Naive B cell (primary cell): ENCODE measurements at regions not wholly inside any gene's neighbourhood (a gene's known extent, or its start where the extent isn't known, plus 50 kb on each side); places are given as distances from the start of the nearest gene placed in this dataset.

Source experiments
- ATAC-seq, 2 donors: fragments of 150-1000 bp; cut with Tn5 transposase; 2 replicates each; pipeline ENCODE4 v1.10.0; 2021; ENCODE audit warnings: low read depth in 2 of 2, mild to moderate bottlenecking in 2 of 2, moderate library complexity in 2 of 2
- DNase-seq: peaks from one replicate; pipeline ENCODE4 v3.0.0; 2022
- H3K27ac Mint-ChIP-seq, 6 donors: one replicate each; pipeline ENCODE4 v1.8.0; 2020 to 2022; ENCODE audit warnings: mild to moderate bottlenecking in 6 of 6, mixed read lengths in 6 of 6, moderate library complexity in 5 of 6, inconsistent platforms in 2 of 6
- H3K27me3 Mint-ChIP-seq, 3 donors: one replicate each; pipeline ENCODE4 v1.8.0; 2021 to 2022; ENCODE audit warnings: mixed read lengths in 3 of 3, mild to moderate bottlenecking in 1 of 3
- H3K36me3 Mint-ChIP-seq, 2 donors: one replicate each; pipeline ENCODE4 v1.8.0; 2020 to 2022; ENCODE audit warnings: mixed read lengths in 2 of 2, inconsistent platforms in 1 of 2, mild to moderate bottlenecking in 1 of 2
- H3K4me1 Mint-ChIP-seq, 3 donors: one replicate each; pipeline ENCODE4 v1.8.0; 2020 to 2022; ENCODE audit warnings: mixed read lengths in 3 of 3, inconsistent platforms in 1 of 3, mild to moderate bottlenecking in 1 of 3, moderate library complexity in 1 of 3
- H3K4me3 Mint-ChIP-seq, 8 donors: one replicate each; pipeline ENCODE4 v1.8.0; 2020 to 2022; ENCODE audit warnings: mild to moderate bottlenecking in 8 of 8, mixed read lengths in 8 of 8, moderate library complexity in 8 of 8, inconsistent platforms in 2 of 8
- H3K9me3 Mint-ChIP-seq, 7 donors: one replicate each; pipeline ENCODE4 v1.8.0; 2020 to 2022; ENCODE audit warnings: mixed read lengths in 7 of 7, mild to moderate bottlenecking in 5 of 7, inconsistent platforms in 2 of 7, moderate library complexity in 1 of 7

DNA sequence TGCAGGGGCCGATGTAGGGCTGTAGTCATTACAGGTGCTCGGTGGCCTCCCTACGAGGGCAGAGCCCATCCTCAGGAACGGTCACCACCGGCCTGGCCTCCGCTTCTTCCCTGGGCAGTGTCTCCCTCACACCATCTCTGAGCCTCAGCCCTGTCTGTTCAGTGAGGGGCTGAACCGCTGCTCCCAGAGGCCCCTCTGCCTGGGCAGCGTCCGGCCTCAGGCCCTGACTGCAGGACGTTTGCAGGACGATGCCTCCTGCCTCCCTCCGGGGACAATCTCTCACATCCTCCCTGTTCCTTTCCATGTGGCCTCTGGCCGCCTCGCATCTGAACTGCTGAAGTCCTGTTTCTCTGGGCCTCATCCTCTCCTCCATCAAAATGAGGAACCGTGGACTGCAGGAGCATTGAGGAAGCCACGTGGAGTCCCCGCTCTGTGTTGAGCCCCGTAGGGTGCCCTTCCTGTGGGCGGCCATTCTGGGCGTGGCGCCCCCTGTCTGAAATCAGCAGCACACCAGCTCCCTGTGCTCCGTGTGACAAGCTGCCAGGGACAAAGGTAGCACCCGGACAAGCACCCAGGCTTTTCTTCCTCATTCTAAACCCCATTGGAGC is 933.5 kb downstream of the BRD1 start:
- Mint-ChIP-seq H3K27me3 (peaks cover 0 to 7% (median 0%) of the 10 kb centered on the region in 3 donors), H3K9me3 (peaks cover 0 to 7% (median 0%) of the 10 kb centered on the region in 7 donors), H3K4me1 (no peaks in the 10 kb centered on the region), H3K4me3 (no peak overlapping the region), H3K27ac (no peak overlapping the region), H3K36me3 (no peaks in the 10 kb centered on the region)
- ATAC-seq, result no peak
- DNase-seq, result no peak

- DNase-seq, result no peak
Observed at GRCh38 chr22:48893288-48894063, 934.2 kb downstream of the BRD1 start.

DNA sequence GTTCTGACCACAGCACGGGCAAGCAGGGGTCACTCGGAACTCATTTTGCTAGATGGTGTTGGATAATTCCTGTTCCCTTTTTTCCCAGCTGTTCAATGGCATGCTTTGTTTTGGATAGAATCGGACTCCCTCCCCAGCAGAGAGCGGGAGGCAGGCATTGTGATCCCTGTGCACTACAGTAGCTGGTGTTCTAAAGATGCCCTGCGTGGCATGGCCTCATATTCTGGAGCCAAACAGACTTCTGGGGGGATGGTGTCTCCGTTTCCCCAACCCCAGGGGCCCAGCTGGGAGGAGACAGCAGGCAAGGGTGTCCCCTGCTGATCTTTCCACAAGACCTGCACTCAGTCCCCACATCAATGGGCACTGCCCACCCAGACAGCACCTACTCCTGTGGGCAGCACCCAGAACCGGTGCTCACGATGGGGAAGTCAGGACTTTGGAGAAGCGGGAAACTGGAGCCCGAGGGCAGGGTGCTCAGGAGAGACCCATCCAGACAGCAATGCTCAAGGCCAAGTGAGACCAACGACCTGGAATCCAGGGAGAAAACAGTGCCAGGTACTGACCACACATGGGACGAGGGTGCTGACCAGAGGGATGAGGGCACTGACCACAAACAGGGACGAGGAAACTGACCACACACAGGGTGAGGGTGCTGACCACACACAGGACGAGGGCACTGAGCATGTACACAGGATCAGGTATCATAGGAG is 934.9 kb downstream of the BRD1 start:
- Mint-ChIP-seq H3K4me1 (no peaks in the 10 kb centered on the region), H3K36me3 (no peaks in the 10 kb centered on the region), H3K9me3 (peaks cover 0 to 7% (median 0%) of the 10 kb centered on the region in 7 donors), H3K27me3 (peaks cover 0 to 7% (median 0%) of the 10 kb centered on the region in 3 donors), H3K4me3 (no peak overlapping the region), H3K27ac (peak overlapping the region in 1 of 6 donors; percentile 47)
- ATAC-seq (no peak), DNase-seq (no peak)

More at GRCh38 chr22:48893288-48894063, 934.2 kb downstream of the BRD1 start:
- Mint-ChIP-seq H3K4me3 (no peak overlapping the region), H3K4me1 (no peaks in the 10 kb centered on the region), H3K36me3 (no peaks in the 10 kb centered on the region), H3K27me3 (peaks cover 0 to 7% (median 0%) of the 10 kb centered on the region in 3 donors), H3K9me3 (peaks cover 0 to 7% (median 0%) of the 10 kb centered on the region in 7 donors), H3K27ac (no peak overlapping the region)
- no peak for ATAC-seq

- Mint-ChIP-seq H3K36me3 (no peaks in the 10 kb centered on the region), H3K4me1 (no peaks in the 10 kb centered on the region), H3K27me3 (peaks cover 0 to 7% (median 0%) of the 10 kb centered on the region in 3 donors), H3K4me3 (no peak overlapping the region), H3K27ac (peak overlapping the region in 1 of 6 donors; percentile 47), H3K9me3 (peaks cover 0 to 7% (median 0%) of the 10 kb centered on the region in 7 donors)
- ATAC-seq (no peak), DNase-seq (no peak)
Observed at GRCh38 chr22:48891688-48892577, 935.7 kb downstream of the BRD1 start.

DNA sequence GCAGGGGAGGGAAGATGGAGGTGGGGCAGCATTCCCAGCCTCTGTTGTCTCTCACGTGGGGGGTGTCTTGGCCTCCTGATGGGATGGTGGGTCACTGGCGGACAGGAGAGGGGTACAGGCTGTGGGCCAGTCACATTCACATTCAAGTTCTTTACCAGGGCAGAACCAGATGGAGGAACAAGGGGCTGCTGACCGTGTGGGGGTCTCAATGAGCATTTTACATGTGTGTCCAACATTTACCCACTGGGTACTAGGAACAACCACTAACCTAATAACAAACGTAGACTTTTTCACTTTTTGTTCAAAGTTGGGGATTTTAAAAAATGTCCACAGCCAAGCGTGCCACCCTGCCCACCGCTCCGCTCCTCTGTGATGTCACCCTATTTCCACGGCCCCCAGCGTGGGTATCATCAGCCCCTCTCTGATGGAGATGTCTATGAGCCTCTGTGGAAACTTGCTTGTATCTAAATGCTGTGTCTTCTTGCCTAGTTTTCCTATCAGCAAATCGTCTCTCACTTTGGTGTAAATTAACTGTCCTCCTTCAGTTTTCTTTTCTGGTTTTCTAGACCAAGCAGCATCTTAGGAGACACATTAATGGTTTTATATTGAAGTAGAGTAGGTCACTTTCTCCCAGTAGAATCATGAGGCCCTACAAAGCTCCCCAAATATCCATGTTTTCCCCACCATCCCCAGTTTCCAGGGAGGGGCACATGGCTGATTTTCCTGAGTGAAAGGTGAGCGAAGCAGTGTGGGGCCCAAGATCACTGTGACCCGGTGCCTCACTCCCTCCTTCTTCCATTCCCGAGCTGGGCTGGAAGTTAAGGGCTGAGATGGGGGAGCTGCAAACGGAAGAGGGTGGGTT is 936.7 kb downstream of the BRD1 start:
- no peaks in the 10 kb centered on the region for H3K36me3 Mint-ChIP-seq
- no peak overlapping the region for H3K27ac Mint-ChIP-seq
- no peak overlapping the region for H3K4me3 Mint-ChIP-seq
- no peaks in the 10 kb centered on the region for H3K4me1 Mint-ChIP-seq
- no peak for DNase-seq
- H3K9me3 Mint-ChIP-seq, result peaks cover 0 to 7% (median 0%) of the 10 kb centered on the region in 7 donors
- peaks cover 0 to 7% (median 0%) of the 10 kb centered on the region in 3 donors for H3K27me3 Mint-ChIP-seq
- ATAC-seq, result no peak

- no peak for ATAC-seq
- no peaks in the 10 kb centered on the region for H3K36me3 Mint-ChIP-seq
- H3K27ac Mint-ChIP-seq, result no peak overlapping the region
- H3K4me3 Mint-ChIP-seq, result no peak overlapping the region
- DNase-seq, result no peak
- H3K27me3 Mint-ChIP-seq, result peaks cover 0 to 7% (median 0%) of the 10 kb centered on the region in 3 donors
- H3K4me1 Mint-ChIP-seq, result no peaks in the 10 kb centered on the region
- peaks cover 0 to 7% (median 0%) of the 10 kb centered on the region in 7 donors for H3K9me3 Mint-ChIP-seq
Observed at GRCh38 chr22:48889887-48890692, 937.6 kb downstream of the BRD1 start.

- Mint-ChIP-seq H3K9me3 (peaks cover 0 to 7% (median 0%) of the 10 kb centered on the region in 7 donors), H3K4me3 (no peak overlapping the region), H3K4me1 (no peaks in the 10 kb centered on the region), H3K36me3 (no peaks in the 10 kb centered on the region), H3K27me3 (peaks cover 0 to 7% (median 1%) of the 10 kb centered on the region in 3 donors), H3K27ac (no peak overlapping the region)
- ATAC-seq, result no peak
- no peak for DNase-seq
Observed at GRCh38 chr22:48889209-48889830, 938.4 kb downstream of the BRD1 start.

DNA sequence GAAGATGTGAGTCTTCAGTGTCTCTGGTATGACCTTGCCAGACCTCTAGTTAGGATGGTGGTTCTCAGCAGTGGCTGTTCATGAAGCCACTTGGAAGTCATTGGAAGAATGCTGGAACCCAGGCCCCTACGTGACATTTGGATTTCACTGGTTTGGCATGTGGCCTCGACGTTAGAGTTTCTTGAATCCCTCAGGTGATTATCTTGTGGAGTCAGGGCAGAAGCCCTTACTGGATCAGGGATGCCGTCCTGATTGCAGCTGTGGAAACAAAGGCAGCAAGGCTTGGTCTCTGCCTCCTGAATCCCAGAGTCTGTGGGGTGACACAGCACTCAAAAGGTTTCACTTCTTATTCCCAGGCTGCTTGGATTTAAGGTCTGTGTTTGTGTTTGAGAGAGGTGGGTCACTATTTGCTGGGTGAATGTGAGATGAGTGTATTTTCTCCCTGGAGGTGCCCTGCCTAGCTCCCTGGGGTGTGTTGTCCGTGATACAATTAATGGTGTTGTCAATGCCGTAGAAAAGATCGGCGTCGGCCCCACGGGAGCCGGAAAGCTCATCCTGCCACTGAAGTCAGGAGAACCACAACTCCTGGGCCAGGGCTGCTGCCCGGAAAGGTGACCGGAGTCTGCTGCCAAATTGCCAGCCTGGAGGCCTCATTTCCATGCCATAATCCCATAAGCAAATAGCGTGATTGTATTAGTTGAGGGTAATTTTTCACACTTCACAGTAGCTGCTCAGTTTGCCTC is 939.0 kb downstream of the BRD1 start:
- Mint-ChIP-seq H3K4me1 (no peaks in the 10 kb centered on the region), H3K36me3 (no peaks in the 10 kb centered on the region), H3K27me3 (peaks cover 0 to 7% (median 5%) of the 10 kb centered on the region in 3 donors), H3K4me3 (no peak overlapping the region), H3K9me3 (peaks cover 0 to 7% (median 0%) of the 10 kb centered on the region in 7 donors), H3K27ac (no peak overlapping the region)
- no peak for DNase-seq
- ATAC-seq, result no peak

DNA sequence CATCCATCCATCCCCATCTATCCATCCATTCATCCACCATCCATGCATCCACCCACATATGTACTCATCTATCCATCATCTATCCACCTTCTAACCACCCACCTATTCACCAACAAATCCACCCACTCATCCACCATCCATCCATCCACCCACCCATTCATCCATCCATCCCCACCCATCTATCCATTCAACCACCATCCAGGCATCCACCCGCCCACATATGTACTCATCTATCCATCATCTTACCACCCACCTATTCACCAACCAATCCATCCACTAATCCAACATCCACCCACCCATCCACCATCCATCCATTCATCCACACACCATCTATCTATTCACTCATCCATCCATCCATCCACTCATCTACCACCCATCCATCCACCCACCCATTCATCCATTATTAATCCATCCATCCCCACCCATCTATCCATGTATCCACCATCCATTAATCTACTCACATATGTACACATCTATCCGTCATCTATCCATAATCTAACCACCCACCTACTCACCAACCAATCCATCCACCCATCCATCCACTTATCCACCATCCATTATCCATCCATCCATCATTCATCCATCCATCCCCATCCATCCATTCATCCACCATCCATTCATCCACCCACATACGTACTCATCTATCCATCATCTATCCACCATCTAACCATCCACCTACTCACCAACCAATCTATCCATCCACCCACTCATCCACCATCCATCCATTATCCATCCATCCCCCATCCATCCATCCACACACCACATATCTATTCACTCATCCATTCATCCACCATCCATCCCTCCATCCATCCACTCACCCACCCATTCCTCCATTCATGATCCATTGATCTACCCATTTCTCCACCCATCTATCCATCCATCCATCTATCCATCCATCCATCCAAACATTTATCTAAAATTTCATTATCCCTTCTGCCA is 940.0 kb downstream of the BRD1 start:
- no peak for DNase-seq

More for the DNA sequence above, 940.0 kb downstream of the BRD1 start:
- no peak overlapping the region for H3K27ac Mint-ChIP-seq
- H3K36me3 Mint-ChIP-seq, result no peaks in the 10 kb centered on the region
- ATAC-seq, result no peak
- no peak overlapping the region for H3K4me3 Mint-ChIP-seq
- H3K9me3 Mint-ChIP-seq, result peaks cover 0 to 7% (median 0%) of the 10 kb centered on the region in 7 donors
- H3K27me3 Mint-ChIP-seq, result peaks cover 0 to 5% (median 0%) of the 10 kb centered on the region in 3 donors
- H3K4me1 Mint-ChIP-seq, result no peaks in the 10 kb centered on the region
